ENCODE measurements at regions not wholly inside any gene's neighbourhood (a gene's known extent, or its start where the extent isn't known, plus 50 kb on each side); places are given as distances from the start of the nearest gene placed in this dataset.

- TF ChIP-seq ZNF317 (CRISPR knock-in tag; IDR thresholded peaks at IDR 0.05; ENCODE audit: borderline replicate concordance, low read depth) (no peak), ERG (CRISPR knock-in tag; IDR thresholded peaks at IDR 0.05) (no peak)
Observed at GRCh38 chr11:112773264-112773663, 188.0 kb upstream of the NCAM1 start (continued).

GRCh38 chr11:112776834-112777233 lies 184.4 kb upstream of the NCAM1 start:
- Mint-ChIP-seq H3K4me3 (no peak overlapping the region), H3K27ac (no peak overlapping the region), H3K27me3 (ENCODE audit: low read depth) (peaks cover 3% of the 10 kb centered on the region), H3K4me1 (peaks cover 18% of the 10 kb centered on the region), H3K9me3 (0 out of 2 replicates have a peak, but pooled peaks cover 4% of the 10 kb centered on the region), H3K36me3 (no peaks in the 10 kb centered on the region)
- ChIA-PET CTCF (no interaction called here), POLR2A (no interaction called here)
- no peak for ATAC-seq
- no peak for TF ChIP-seq ZNF232 (CRISPR knock-in tag; IDR thresholded peaks at IDR 0.05)
- no peak for DNase-seq (ENCODE audit: low spot score)

GRCh38 chr11:112777283-112777751 lies 183.9 kb upstream of the NCAM1 start:
- peak; percentile 43; the same call in 1 of the 2 replicates for ATAC-seq
- no peaks in the 10 kb centered on the region for H3K36me3 Mint-ChIP-seq
- 0 out of 2 replicates have a peak, but pooled peaks cover 4% of the 10 kb centered on the region for H3K9me3 Mint-ChIP-seq
- H3K4me3 Mint-ChIP-seq = no peak overlapping the region
- no peak for TF ChIP-seq TP53 (CRISPR knock-in tag; IDR thresholded peaks at IDR 0.05)
- TF ChIP-seq CREM (CRISPR knock-in tag; IDR thresholded peaks at IDR 0.05) = no peak
- no peak for TF ChIP-seq E2F1 (CRISPR knock-in tag; IDR thresholded peaks at IDR 0.05)
- TF ChIP-seq MXD4 (CRISPR knock-in tag; IDR thresholded peaks at IDR 0.05; ENCODE audit: borderline replicate concordance) = no peak
- TF ChIP-seq CREB1 (CRISPR knock-in tag; IDR thresholded peaks at IDR 0.05) = no peak
- TF ChIP-seq GRHL2 (CRISPR knock-in tag; IDR thresholded peaks at IDR 0.05; ENCODE audit: insufficient replicate concordance, severe bottlenecking) = no peak
- no peak for TF ChIP-seq ZNF263 (CRISPR knock-in tag; IDR thresholded peaks at IDR 0.05; ENCODE audit: low read depth)
- no peak for TF ChIP-seq ZMAT4 (CRISPR knock-in tag; IDR thresholded peaks at IDR 0.05)
- TF ChIP-seq NFATC4 (CRISPR knock-in tag; IDR thresholded peaks at IDR 0.05) = no peak
- TF ChIP-seq ZSCAN18 (CRISPR knock-in tag; IDR thresholded peaks at IDR 0.05) = no peak
- no peak for TF ChIP-seq AR (CRISPR knock-in tag; IDR thresholded peaks at IDR 0.05)
- TF ChIP-seq ZNF232 (CRISPR knock-in tag; IDR thresholded peaks at IDR 0.05) = no peak
- TF ChIP-seq ZBTB43 (CRISPR knock-in tag; IDR thresholded peaks at IDR 0.05) = no peak
- no peak for TF ChIP-seq SP1 (CRISPR knock-in tag; conservative IDR thresholded peaks at IDR 0.05)
- peaks cover 18% of the 10 kb centered on the region for H3K4me1 Mint-ChIP-seq
- ChIA-PET CTCF (no interaction called here), POLR2A (no interaction called here)
- H3K27me3 Mint-ChIP-seq (ENCODE audit: low read depth) = peaks cover 3% of the 10 kb centered on the region
- no peak overlapping the region for H3K27ac Mint-ChIP-seq
- DNase-seq (ENCODE audit: low spot score) = no peak

All from WTC11 (cell line).